Nephron progenitor cell (in vitro differentiated cells): ENCODE measurements at regions not wholly inside any gene's neighbourhood (a gene's known extent, or its start where the extent isn't known, plus 50 kb on each side); places are given as distances from the start of the nearest gene placed in this dataset.

Experiments
- DNase-seq: peaks from one replicate; pipeline ENCODE4 v3.0.0; 2021
- H3K27ac Mint-ChIP-seq: 2 replicates; pipeline ENCODE4 v1.8.0; 2021; ENCODE audit warnings: mild to moderate bottlenecking, moderate library complexity, mixed read lengths
- H3K27me3 Mint-ChIP-seq: 2 replicates; pipeline ENCODE4 v1.8.0; 2021; ENCODE audit warnings: mild to moderate bottlenecking, low read depth, mixed read lengths; ENCODE audit not compliant: poor library complexity
- H3K36me3 Mint-ChIP-seq: 2 replicates; pipeline ENCODE4 v1.8.0; 2021; ENCODE audit warnings: low read depth, mixed read lengths
- H3K4me1 Mint-ChIP-seq: 2 replicates; pipeline ENCODE4 v1.8.0; 2021; ENCODE audit warnings: mixed read lengths
- H3K4me3 Mint-ChIP-seq: 2 replicates; pipeline ENCODE4 v1.8.0; 2021; ENCODE audit warnings: mild to moderate bottlenecking, moderate library complexity, mixed read lengths
- H3K9me3 Mint-ChIP-seq: 2 replicates; pipeline ENCODE4 v1.8.0; 2021; ENCODE audit warnings: mild to moderate bottlenecking, moderate library complexity, mixed read lengths
- CTCF ChIP-seq: fragments of 200-600 bp; sonication (generic); IDR thresholded peaks from 2 replicates; pipeline ENCODE4 v1.5.0; 2021; ENCODE audit warnings: antibody characterized with exemption

GRCh38 chr12:4206470-4206869 lies 67.1 kb upstream of the CCND2 start:
- H3K27me3 Mint-ChIP-seq = peaks cover 2% of the 10 kb centered on the region

GRCh38 chr12:4203772-4204376 lies 69.7 kb upstream of the CCND2 start:
- no peaks in the 10 kb centered on the region for H3K36me3 Mint-ChIP-seq
- H3K4me1 Mint-ChIP-seq = peaks cover 51% of the 10 kb centered on the region
- H3K27me3 Mint-ChIP-seq = peaks cover 2% of the 10 kb centered on the region
- DNase-seq = no peak
- H3K27ac Mint-ChIP-seq = no peak overlapping the region
- H3K9me3 Mint-ChIP-seq = no peaks in the 10 kb centered on the region
- H3K4me3 Mint-ChIP-seq = no peak overlapping the region
- TF ChIP-seq CTCF = no peak

More at GRCh38 chr12:4206470-4206869, 67.1 kb upstream of the CCND2 start:
- TF ChIP-seq CTCF = no peak
- no peak overlapping the region for H3K27ac Mint-ChIP-seq
- no peaks in the 10 kb centered on the region for H3K9me3 Mint-ChIP-seq
- H3K4me3 Mint-ChIP-seq = no peak overlapping the region
- H3K4me1 Mint-ChIP-seq = peaks cover 25% of the 10 kb centered on the region
- DNase-seq = no peak
- no peaks in the 10 kb centered on the region for H3K36me3 Mint-ChIP-seq

DNA sequence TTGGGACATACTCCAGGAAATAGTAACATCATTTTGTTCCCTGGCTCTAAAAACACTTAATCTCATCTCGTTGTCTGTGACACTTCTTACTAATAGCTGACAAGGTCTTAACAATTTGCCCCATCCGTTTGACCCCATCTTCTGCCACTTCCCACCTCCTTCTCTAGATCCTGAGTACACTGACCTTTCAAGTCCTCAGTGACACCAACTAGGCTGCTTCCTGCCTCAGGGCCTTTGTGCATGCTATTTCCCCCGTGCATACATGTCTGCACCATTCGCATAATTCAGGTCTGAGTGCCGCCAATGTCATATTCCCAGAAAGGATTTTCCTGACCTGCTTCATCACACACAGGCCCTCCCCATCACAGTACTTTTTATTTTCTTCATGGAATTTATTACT lies 70.6 kb upstream of the CCND2 start:
- Mint-ChIP-seq H3K27me3 (peaks cover 2% of the 10 kb centered on the region), H3K9me3 (no peaks in the 10 kb centered on the region), H3K27ac (no peak overlapping the region), H3K36me3 (no peaks in the 10 kb centered on the region), H3K4me1 (peaks cover 61% of the 10 kb centered on the region), H3K4me3 (peak overlapping the region; percentile 9)
- DNase-seq = no peak
- no peak for TF ChIP-seq CTCF

DNA sequence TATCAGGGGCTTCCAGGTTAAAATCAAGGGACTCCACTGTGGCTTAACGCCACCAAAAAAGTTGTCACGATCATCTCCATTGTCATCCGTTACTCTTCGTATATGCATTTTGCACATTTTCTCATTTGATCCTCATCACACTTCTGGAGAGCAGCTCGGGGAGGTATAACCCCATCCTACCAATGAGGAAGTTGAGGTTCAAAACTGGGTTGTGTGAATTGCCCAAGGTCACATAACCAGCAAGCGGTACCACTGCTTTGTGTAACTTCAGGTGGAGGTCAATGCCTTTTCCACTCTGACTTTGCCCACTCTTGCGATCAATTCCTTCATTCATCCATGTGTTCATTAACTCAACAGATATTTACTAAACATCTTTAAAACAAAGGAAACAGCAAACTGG lies 71.1 kb upstream of the CCND2 start:
- H3K27ac Mint-ChIP-seq = peak overlapping the region; percentile 34
- no peak for DNase-seq
- H3K4me3 Mint-ChIP-seq = peak overlapping the region; percentile 11
- TF ChIP-seq CTCF = no peak
- peaks cover 2% of the 10 kb centered on the region for H3K27me3 Mint-ChIP-seq
- peaks cover 65% of the 10 kb centered on the region for H3K4me1 Mint-ChIP-seq
- no peaks in the 10 kb centered on the region for H3K36me3 Mint-ChIP-seq
- no peaks in the 10 kb centered on the region for H3K9me3 Mint-ChIP-seq

DNA sequence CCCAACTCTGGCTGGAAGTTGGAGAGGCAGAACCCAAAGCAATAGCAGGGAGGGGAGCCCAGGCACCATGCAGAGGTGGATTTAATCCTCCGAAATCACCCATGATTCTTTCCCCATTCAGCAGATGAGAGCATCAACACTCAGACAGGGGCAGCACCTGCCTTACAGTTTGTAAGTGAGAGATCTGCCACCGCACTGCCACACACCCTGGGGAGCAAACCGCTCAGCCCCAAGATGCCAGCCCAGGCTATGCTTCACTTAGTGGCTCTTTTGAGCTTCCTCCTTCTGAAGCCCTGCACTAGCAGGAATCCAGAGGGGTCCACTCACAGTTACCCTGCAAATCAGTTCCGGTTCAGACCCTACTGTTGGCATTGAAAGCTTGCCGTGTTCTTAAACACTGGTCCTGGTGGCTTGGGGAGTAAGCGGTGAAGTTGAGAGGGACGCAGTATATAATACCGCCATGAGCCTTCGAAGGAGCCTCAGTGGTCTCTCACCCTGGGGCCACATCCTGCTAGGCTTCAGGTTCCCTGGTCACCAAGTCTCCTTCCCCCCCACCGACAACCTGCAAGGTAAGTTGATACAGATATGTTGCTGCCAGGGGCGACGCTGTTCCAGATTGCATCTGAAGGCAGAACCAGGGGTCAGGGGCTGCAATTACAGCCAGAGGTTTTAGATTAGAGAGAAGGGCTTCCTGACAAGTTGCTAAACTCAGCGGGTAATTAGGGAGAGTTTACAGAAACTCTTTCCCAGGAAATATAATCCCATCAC lies 72.0 kb upstream of the CCND2 start:
- peaks cover 75% of the 10 kb centered on the region for H3K4me1 Mint-ChIP-seq
- TF ChIP-seq CTCF = no peak
- no peak for DNase-seq
- H3K4me3 Mint-ChIP-seq = peak overlapping the region; percentile 54
- H3K9me3 Mint-ChIP-seq = no peaks in the 10 kb centered on the region
- H3K27ac Mint-ChIP-seq = peak overlapping the region; percentile 92
- H3K36me3 Mint-ChIP-seq = no peaks in the 10 kb centered on the region
- H3K27me3 Mint-ChIP-seq = peaks cover 2% of the 10 kb centered on the region
